ENCODE measurements at regions not wholly inside any gene's neighbourhood (a gene's known extent, or its start where the extent isn't known, plus 50 kb on each side); places are given as distances from the start of the nearest gene placed in this dataset.

- H3K4me3 ChIP-seq (replicated peaks in 1 of 2; ENCODE audit: low read depth in 2 of 2, low read length in 2 of 2) = no peak overlapping the region
- no peak for TF ChIP-seq CTCF (IDR thresholded peaks at IDR 0.05; ENCODE audit: low read depth, low read length)
- DNase-seq (ENCODE audit: low read depth in 2 of 2) = no peak
These were observed 231.7 kb upstream of the SASH1 start for GRCh38 chr6:148110925-148111324.

- H3K4me3 ChIP-seq (replicated peaks in 1 of 2; ENCODE audit: low read depth in 2 of 2, low read length in 2 of 2) = no peak overlapping the region
- no peak for TF ChIP-seq CTCF (IDR thresholded peaks at IDR 0.05; ENCODE audit: low read depth, low read length)
- DNase-seq (ENCODE audit: low read depth in 2 of 2) = no peak
These were observed 229.8 kb upstream of the SASH1 start for GRCh38 chr6:148112851-148113319.

- TF ChIP-seq CTCF (IDR thresholded peaks at IDR 0.05; ENCODE audit: low read depth, low read length) = no peak
- no peak for DNase-seq (ENCODE audit: low read depth in 2 of 2)
- H3K4me3 ChIP-seq (replicated peaks in 1 of 2; ENCODE audit: low read depth in 2 of 2, low read length in 2 of 2) = no peak overlapping the region
These were observed 226.6 kb upstream of the SASH1 start for GRCh38 chr6:148116001-148116400.

GRCh38 chr6:148118244-148118643 lies 224.4 kb upstream of the SASH1 start:
- no peak overlapping the region for H3K4me3 ChIP-seq (replicated peaks in 1 of 2; ENCODE audit: low read depth in 2 of 2, low read length in 2 of 2)
- no peak for TF ChIP-seq CTCF (IDR thresholded peaks at IDR 0.05; ENCODE audit: low read depth, low read length)

GRCh38 chr6:148128014-148128730 lies 214.5 kb upstream of the SASH1 start:
- H3K4me3 ChIP-seq (replicated peaks in 1 of 2; ENCODE audit: low read depth in 2 of 2, low read length in 2 of 2) = no peak overlapping the region
- no peak for TF ChIP-seq CTCF (IDR thresholded peaks at IDR 0.05; ENCODE audit: low read depth, low read length)
- peak in 1 of 2 donors; percentile 45 for DNase-seq (ENCODE audit: low read depth in 2 of 2)

More at GRCh38 chr6:148118244-148118643, 224.4 kb upstream of the SASH1 start:
- no peak for DNase-seq (ENCODE audit: low read depth in 2 of 2)

GRCh38 chr6:148134592-148134991 lies 208.0 kb upstream of the SASH1 start:
- no peak for DNase-seq (ENCODE audit: low read depth in 2 of 2)
- no peak for TF ChIP-seq CTCF (IDR thresholded peaks at IDR 0.05; ENCODE audit: low read depth, low read length)
- H3K4me3 ChIP-seq (replicated peaks in 1 of 2; ENCODE audit: low read depth in 2 of 2, low read length in 2 of 2) = no peak overlapping the region

GRCh38 chr6:148136586-148136985 lies 206.1 kb upstream of the SASH1 start:
- DNase-seq (ENCODE audit: low read depth in 2 of 2) = no peak
- H3K4me3 ChIP-seq (replicated peaks in 1 of 2; ENCODE audit: low read depth in 2 of 2, low read length in 2 of 2) = no peak overlapping the region
- TF ChIP-seq CTCF (IDR thresholded peaks at IDR 0.05; ENCODE audit: low read depth, low read length) = no peak
